Common myeloid progenitor, CD34-positive (primary cell): ENCODE measurements at regions not wholly inside any gene's neighbourhood (a gene's known extent, or its start where the extent isn't known, plus 50 kb on each side); places are given as distances from the start of the nearest gene placed in this dataset.

Experiments used
- CTCF ChIA-PET: fragments of 350-600 bp; sonication (Branson Sonifier 250); formaldehyde crosslinking; loops from one replicate; lab custom pipeline; 2021; ENCODE audit warnings: antibody characterized with exemption; lab: Charles Lee
- POLR2A ChIA-PET: fragments of 350-600 bp; sonication (Branson Sonifier 250); formaldehyde crosslinking; loops from one replicate; lab custom pipeline; 2021; ENCODE audit warnings: antibody characterized with exemption; lab: Charles Lee
- DNase-seq, 3 donors: peaks; one replicate each; pipeline versions ENCODE4 v3.0.0 to v3.0.0-alpha.2; 2013
- H3K27ac ChIP-seq, 2 experiments: 1 replicate in 1 of 2; 2 replicates in 1 of 2; pipeline ENCODE4 v1.7.0; 2013; ENCODE audit warnings: inconsistent platforms in 2 of 2, low read length in 2 of 2, mild to moderate bottlenecking in 2 of 2, low read depth in 1 of 2, moderate library complexity in 1 of 2; ENCODE audit not compliant: severe bottlenecking in 2 of 2, insufficient read depth in 1 of 2, poor library complexity in 1 of 2
- H3K27me3 ChIP-seq, 5 experiments: replicated peaks in 2 of 5; 1 replicate in 3 of 5; 2 replicates in 2 of 5; pipeline versions ENCODE4 v1.6.1 to v1.7.0; 2013; ENCODE audit warnings: low read length in 4 of 5, mild to moderate bottlenecking in 2 of 5, moderate library complexity in 2 of 5, inconsistent platforms in 1 of 5; ENCODE audit not compliant: insufficient read depth in 5 of 5, control insufficient read depth in 4 of 5
- H3K36me3 ChIP-seq, 4 experiments: 1 replicate in 2 of 4; 2 replicates in 2 of 4; pipeline versions ENCODE4 v1.6.1 to v1.7.0; 2013; ENCODE audit warnings: low read length in 3 of 4, control low read depth in 1 of 4, mild to moderate bottlenecking in 1 of 4; ENCODE audit not compliant: control insufficient read depth in 4 of 4, insufficient read depth in 4 of 4
- H3K4me1 ChIP-seq, 4 experiments: 1 replicate in 3 of 4; 2 replicates in 1 of 4; pipeline versions ENCODE4 v1.6.1 to v1.7.1; 2013; ENCODE audit warnings: low read length in 3 of 4, mild to moderate bottlenecking in 3 of 4, control low read depth in 1 of 4, inconsistent platforms in 1 of 4, moderate library complexity in 1 of 4; ENCODE audit not compliant: control insufficient read depth in 4 of 4, insufficient read depth in 4 of 4; ENCODE audit errors: control extremely low read depth in 1 of 4
- H3K4me3 ChIP-seq, 7 experiments: 1 replicate in 4 of 7; 2 replicates in 3 of 7; pipeline versions ENCODE4 v1.5.1 to v1.7.0; 2013; ENCODE audit warnings: mild to moderate bottlenecking in 7 of 7, low read length in 6 of 7, moderate library complexity in 6 of 7, inconsistent platforms in 2 of 7, low read depth in 2 of 7, control low read depth in 1 of 7; ENCODE audit not compliant: insufficient read depth in 4 of 7, control insufficient read depth in 1 of 7; ENCODE audit errors: extremely low read depth in 1 of 7
- H3K9me3 ChIP-seq, 5 experiments: 1 replicate in 4 of 5; 2 replicates in 1 of 5; pipeline versions ENCODE4 v1.6.1 to v1.7.1; 2013; ENCODE audit warnings: low read length in 4 of 5, mild to moderate bottlenecking in 2 of 5, inconsistent platforms in 1 of 5, low read depth in 1 of 5, moderate library complexity in 1 of 5; ENCODE audit not compliant: control insufficient read depth in 4 of 5, insufficient read depth in 2 of 5; ENCODE audit errors: control extremely low read depth in 1 of 5
- WGBS: methylation state at CpG from one replicate; pipeline ENCODE4 v1.1.5; 2013; ENCODE audit not compliant: insufficient coverage; 5-methylcytosine and 5-hydroxymethylcytosine counted together

DNA sequence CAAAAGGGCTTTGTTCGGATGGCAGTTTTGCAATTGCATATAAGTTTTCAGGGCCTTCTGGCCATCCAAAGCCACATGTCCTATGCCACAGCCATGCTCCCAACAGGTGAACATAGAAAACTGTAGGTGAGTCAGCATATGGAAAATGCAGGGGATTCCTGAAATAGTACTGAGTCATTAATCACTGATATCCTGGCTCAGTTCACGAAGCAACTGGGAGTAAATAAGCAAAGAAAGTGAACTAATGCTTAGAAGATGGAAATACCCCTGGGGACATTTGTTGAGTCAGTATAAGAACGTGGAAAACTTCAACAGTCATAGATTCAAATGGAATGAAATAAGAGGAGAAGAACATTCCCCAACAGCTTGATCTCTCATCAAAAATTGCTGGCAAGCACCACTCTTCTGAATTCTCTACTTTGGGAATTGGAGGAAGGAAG lies 148.9 kb upstream of the RUNX1 start:
- CTCF ChIA-PET, result no interaction called here
- Histone ChIP-seq H3K9me3 (peaks cover 0 to 4% (median 0%) of the 10 kb centered on the region in 5 experiments), H3K4me1 (no peaks in the 10 kb centered on the region), H3K4me3 (no peak overlapping the region), H3K27ac (no peak overlapping the region), H3K27me3 (no peaks in the 10 kb centered on the region), H3K36me3 (no peaks in the 10 kb centered on the region)
- no peak for DNase-seq
- WGBS, result 100% methylated on average over 2 of the region's 3 CpGs
- POLR2A ChIA-PET, result no interaction called here

GRCh38 chr21:35197191-35197590 lies 148.1 kb upstream of the RUNX1 start:
- Histone ChIP-seq H3K4me3 (no peak overlapping the region), H3K9me3 (peaks cover 0 to 4% (median 0%) of the 10 kb centered on the region in 5 experiments), H3K36me3 (no peaks in the 10 kb centered on the region), H3K27ac (no peak overlapping the region), H3K4me1 (no peaks in the 10 kb centered on the region), H3K27me3 (no peaks in the 10 kb centered on the region)
- ChIA-PET CTCF (no interaction called here), POLR2A (no interaction called here)
- no peak for DNase-seq
- WGBS, result 100% methylated on average over 2 of the region's 4 CpGs

DNA sequence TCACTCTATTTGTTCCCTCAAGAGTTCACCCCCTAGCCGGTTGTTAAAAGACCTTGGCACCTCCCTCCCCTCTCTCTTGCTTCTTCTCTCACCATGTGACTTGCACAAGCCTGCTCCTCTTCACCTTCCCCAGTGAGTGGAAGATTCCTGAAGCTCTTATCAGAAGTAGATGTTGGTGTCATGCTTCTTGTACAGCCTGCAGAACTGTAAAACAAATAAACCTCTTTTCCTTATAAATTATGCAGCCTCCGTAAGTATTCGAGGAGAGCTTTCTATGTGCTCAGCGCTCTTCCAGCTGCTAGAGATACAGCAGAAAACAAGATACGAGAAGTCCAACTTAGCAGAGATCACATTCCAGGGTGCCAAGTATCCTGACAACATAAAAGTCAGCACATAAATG lies 147.0 kb upstream of the RUNX1 start:
- CTCF ChIA-PET, result interaction anchor here (0.5 kb wide), 1 partner anchor 302 kb away, joined by 3 read pairs; no protein-coding TSS in a partner anchor
- POLR2A ChIA-PET, result no interaction called here
- Histone ChIP-seq H3K4me3 (no peak overlapping the region), H3K9me3 (peaks cover 0 to 4% (median 0%) of the 10 kb centered on the region in 5 experiments), H3K27ac (no peak overlapping the region), H3K27me3 (no peaks in the 10 kb centered on the region), H3K4me1 (no peaks in the 10 kb centered on the region), H3K36me3 (no peaks in the 10 kb centered on the region)
- no peak for DNase-seq
- 97% methylated on average over 4 of the region's 5 CpGs for WGBS

DNA sequence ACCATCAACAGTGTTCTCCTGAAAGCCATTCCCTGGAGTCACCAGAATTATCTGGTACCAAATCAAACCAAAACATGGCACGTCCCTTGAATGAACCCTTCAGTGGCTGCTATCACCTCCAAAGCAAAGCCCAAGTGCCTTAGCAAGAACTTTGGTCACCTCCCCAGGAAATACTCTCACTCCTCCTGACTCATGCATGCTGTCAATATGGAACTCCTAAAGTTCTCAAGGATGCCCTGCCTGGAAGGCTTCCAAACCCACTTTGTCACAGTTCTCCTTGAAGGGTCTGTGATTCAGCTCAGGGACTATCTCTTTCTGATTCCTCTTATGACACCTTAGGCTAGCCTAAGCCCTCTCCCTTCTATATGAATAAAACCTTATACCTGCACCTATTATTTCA lies 146.1 kb upstream of the RUNX1 start:
- H3K27me3 ChIP-seq, result no peaks in the 10 kb centered on the region
- ChIA-PET POLR2A (no interaction called here), CTCF (no interaction called here)
- H3K36me3 ChIP-seq, result no peaks in the 10 kb centered on the region
- peaks cover 0 to 4% (median 0%) of the 10 kb centered on the region in 5 experiments for H3K9me3 ChIP-seq
- no peak overlapping the region for H3K27ac ChIP-seq
- no peaks in the 10 kb centered on the region for H3K4me1 ChIP-seq
- H3K4me3 ChIP-seq, result no peak overlapping the region
- WGBS, result 83% methylated on average over 1 of the region's 1 CpG
- DNase-seq, result no peak

GRCh38 chr21:35191754-35192153 lies 142.7 kb upstream of the RUNX1 start:
- Histone ChIP-seq H3K4me3 (no peak overlapping the region), H3K9me3 (peaks cover 0 to 4% (median 0%) of the 10 kb centered on the region in 5 experiments), H3K27ac (no peak overlapping the region), H3K4me1 (no peaks in the 10 kb centered on the region), H3K27me3 (no peaks in the 10 kb centered on the region), H3K36me3 (no peaks in the 10 kb centered on the region)
- no peak for DNase-seq
- ChIA-PET CTCF (no interaction called here), POLR2A (no interaction called here)

DNA sequence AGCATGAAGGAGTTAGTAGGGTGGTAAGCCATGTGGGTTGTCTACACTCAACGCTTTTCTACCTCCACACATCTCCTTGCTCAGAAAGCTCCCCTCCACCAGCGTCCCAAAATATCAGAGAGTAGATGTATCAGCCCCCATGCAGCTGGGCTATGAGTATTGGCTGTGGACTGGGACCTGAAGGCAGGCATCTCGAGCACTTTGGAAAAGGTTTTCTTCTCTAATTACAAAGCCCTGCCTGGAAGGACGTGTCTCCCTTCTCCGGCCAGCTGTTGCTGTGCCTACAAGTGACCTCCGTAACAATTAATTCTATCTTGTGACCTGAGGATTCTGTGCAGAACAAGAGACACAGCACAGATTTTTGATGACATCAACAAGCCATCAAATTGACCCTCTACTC lies 142.0 kb upstream of the RUNX1 start:
- Histone ChIP-seq H3K27me3 (no peaks in the 10 kb centered on the region), H3K4me3 (no peak overlapping the region), H3K27ac (no peak overlapping the region), H3K9me3 (peaks cover 0 to 4% (median 0%) of the 10 kb centered on the region in 5 experiments), H3K4me1 (no peaks in the 10 kb centered on the region), H3K36me3 (no peaks in the 10 kb centered on the region)
- DNase-seq, result no peak
- 100% methylated on average over 5 of the region's 6 CpGs for WGBS
- ChIA-PET CTCF (no interaction called here), POLR2A (interaction anchor here (0.6 kb wide), 1 partner anchor 552 kb away, joined by 3 read pairs; no protein-coding TSS in a partner anchor)

GRCh38 chr21:35190201-35190701 lies 141.1 kb upstream of the RUNX1 start:
- DNase-seq, result no peak
- Histone ChIP-seq H3K27me3 (no peaks in the 10 kb centered on the region), H3K9me3 (peaks cover 0 to 4% (median 0%) of the 10 kb centered on the region in 5 experiments), H3K4me1 (no peaks in the 10 kb centered on the region), H3K4me3 (no peak overlapping the region), H3K36me3 (no peaks in the 10 kb centered on the region), H3K27ac (no peak overlapping the region)
- 100% methylated on average over 1 of the region's 5 CpGs for WGBS
- CTCF ChIA-PET, result no interaction called here
- POLR2A ChIA-PET, result no interaction called here
